T-helper 1 cell (primary cell): ENCODE measurements at regions not wholly inside any gene's neighbourhood (a gene's known extent, or its start where the extent isn't known, plus 50 kb on each side); places are given as distances from the start of the nearest gene placed in this dataset.

Experiments used
- DNase-seq, 5 donors: peaks; one replicate each; pipeline ENCODE4 v3.0.0-alpha.2; 2012 to 2020

DNA sequence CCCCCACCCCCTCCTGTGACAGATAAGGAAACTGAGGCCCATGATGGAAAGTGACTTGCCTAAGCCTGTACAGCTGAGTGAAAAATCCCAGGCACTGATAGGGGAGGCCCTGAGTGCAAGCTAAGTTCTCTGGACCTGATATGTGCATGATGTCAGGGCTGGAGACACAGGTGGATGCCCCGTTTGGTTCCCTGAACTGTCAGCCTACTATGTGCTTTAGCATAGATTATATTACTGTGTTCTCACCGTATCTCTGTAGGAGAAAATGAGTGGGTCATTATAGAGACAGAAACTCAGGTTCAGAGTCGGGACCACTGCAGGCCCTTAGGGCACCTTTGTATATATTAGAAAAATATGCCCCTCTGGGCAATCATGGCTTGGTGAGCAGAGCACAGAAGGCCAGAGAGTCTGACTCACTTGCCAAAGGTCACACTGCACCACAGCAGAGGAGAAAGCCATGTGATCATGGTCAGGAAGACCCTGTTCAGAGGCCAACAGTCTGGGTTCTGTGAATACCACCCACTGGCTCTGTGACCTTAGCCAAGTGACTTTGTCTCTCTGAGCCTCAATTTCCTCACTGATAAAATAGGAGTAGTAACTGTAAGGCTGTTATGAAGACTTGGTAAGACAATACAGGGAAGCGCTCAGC, 145.8 kb upstream of the WNT4 start:
- DNase-seq = no peak

DNA sequence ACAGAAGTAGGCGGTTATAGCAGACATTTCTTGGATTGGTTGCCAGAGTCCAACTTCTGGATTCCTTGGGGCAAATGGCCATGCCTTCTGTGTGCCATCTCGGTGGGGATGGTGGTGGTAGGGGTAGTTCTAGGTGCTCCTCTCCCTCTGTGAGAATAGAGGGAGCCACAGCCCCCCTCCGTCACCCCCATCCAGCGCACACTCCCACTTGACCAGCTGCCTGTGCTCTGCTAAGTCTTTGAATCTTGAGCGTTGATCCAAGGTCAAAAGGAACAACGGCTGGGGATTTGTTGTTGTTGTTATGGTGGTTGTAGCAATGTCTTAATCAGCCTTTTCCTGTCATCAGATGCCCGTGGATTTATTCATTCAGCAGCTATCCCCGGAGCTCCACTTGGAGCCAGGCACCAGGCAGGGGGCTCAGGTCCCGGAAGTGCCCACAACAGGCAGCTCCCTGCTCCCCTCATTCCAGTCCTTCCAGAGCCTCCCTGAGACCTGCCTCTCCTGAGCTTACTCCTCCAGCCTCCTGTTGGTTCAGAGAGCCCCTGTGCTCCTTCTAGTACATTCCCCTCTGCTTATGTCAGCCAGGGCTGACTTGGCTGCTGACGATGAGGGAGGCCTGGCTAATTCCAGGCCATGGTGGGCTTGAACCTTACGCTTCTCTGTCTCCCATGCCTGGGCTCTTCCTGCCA, 146.6 kb upstream of the WNT4 start:
- DNase-seq = no peak

DNA sequence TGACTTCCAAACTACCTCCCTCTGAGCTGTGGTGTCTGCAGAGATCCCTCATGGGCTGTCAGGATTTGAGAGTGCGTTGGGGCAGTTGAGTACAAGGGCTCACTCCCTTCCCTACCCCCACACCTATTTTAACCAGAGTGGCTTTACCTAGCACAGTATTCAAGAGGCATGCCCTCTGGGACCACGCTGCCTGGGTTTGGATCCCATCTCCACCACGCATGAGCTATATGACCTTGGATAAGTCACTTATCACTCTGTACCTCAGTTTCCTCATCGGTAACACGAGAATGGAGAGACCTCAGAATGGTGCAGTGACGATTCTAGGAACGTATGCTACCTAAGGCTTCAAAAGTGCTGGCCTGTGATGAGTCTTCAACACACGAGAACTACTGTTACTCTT, 147.3 kb upstream of the WNT4 start:
- DNase-seq = no peak

DNA sequence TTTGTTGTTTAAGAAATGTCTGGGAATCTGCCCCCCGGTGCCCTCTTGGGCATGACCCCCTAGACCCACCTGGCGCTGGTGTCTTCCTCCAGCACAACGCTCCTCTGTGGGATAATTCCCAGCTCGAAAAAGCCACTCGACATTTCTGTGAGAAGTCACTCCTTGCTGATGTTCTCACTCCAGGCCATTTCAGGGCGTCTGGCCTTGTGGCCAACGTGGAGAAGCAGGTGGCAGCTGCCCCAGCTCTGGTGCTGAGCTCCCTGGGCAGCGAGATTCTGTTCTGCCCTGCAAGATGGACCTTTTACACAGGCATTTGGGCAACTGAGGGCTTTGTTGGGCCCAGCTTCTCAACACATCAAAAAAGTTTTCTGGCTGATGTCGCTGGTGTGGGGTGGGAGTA, 147.7 kb upstream of the WNT4 start:
- no peak for DNase-seq

DNA sequence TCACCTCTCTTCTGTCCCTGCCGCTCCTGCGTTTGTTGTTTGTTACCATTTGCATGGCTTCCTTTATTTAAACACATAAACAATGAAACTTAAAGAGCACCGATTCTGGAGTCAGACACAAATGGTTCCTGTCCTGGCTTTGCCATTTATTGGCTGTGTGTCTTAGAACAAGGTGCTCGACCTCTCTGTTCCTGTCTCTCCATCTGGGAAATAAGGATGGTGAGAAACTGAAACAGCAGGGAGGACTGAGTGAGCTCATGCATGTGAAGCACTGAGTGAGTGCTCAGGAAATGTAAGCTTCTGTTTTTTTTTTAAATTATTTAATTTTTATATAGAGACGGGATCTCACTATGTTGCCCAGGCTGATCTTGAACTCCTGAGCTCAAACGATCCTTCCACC, 148.2 kb upstream of the WNT4 start:
- no peak for DNase-seq

DNA sequence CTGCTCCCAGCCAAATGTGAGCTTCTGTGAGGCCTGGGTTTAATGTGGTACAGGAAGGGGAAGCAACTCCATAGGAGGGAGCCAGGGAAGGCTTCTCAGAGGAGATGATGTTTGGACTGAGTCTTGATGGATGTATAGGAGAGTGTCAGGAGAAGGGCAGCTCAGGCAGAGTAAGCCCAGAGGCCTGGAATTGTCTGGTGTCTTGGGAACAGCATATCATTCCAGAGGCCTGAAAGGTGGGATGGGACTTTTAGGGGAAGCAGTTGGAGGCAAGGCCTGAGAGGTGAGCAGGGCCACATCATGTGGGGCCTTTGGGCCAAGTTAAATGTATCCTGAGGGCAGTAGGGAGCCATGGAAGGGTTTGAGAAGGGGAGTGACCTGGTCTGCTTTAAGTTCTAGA, 148.6 kb upstream of the WNT4 start:
- DNase-seq = no peak

DNA sequence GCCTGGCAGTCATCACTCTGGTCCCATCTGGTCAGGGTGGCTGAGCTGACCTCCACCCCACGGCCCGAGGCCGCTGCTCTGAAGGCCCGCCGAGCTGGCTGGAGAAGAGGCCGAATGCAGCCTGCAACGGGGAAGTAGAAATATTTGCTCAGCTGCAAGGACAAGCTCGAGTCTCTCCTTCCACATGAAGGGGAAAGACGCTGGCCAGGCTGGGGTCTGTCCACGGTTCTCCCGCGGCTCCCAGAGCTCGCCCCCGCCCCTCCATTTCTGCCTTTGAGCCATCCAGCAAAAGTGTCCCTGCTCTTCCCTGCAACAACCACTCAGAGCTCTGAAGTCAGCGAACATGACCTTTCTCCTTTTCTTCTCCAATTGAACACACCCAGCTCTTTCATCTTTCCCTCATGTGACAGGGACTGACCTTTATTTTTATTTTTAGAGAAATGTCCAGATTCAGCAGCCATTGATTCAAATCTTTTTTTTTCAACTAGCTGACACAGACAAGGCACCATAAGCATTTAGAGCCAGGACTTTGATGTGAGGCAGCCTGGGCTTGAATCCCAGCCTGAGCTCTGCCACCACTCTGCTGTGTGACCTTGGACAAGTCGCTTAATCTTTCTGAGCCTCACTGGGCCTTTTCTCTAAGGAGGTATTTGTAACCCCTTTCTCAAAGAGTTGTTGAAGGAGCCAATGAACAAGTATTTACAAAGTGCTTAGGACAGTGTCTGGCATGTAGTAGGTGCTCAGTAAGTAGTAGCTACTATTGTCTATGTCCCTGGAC, 149.3 kb upstream of the WNT4 start:
- DNase-seq = no peak

DNA sequence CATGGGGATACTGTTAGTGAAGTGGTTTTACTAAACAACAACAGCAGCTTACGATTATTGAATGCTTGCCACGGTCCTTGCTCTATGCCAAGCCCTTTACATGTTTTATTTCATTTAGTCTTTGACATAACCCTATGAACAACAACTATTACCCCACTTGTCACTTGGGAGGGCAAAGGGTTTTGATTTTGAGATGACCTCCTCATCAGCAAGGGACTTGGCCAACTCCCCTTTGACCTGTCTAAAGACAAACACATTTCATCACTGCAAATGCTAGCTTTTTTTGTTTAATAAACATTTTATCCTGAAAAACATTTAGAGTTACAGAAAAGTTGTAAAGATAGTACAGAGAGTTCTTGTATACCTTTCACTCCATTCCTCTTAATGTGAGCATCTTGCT, 152.5 kb upstream of the WNT4 start:
- no peak for DNase-seq

DNA sequence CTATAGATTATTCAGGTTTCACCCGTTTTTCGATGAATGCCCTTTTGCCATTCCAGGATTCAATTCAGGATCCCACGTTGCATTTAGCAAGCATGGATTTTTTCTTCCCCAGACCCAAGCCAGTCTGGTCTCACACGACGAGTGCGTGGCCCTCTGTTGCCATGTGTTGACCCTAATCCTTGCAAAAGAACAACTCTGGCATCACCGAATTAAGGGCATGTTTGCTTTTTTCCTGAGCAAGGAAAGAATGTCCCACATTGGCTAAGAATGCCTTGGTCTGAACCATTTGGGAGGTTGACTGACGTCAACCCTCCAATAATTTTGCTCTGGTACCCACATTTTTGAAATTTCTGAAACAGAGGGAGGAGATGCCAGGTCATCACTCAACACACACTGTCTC, 153.0 kb upstream of the WNT4 start:
- DNase-seq = no peak

DNA sequence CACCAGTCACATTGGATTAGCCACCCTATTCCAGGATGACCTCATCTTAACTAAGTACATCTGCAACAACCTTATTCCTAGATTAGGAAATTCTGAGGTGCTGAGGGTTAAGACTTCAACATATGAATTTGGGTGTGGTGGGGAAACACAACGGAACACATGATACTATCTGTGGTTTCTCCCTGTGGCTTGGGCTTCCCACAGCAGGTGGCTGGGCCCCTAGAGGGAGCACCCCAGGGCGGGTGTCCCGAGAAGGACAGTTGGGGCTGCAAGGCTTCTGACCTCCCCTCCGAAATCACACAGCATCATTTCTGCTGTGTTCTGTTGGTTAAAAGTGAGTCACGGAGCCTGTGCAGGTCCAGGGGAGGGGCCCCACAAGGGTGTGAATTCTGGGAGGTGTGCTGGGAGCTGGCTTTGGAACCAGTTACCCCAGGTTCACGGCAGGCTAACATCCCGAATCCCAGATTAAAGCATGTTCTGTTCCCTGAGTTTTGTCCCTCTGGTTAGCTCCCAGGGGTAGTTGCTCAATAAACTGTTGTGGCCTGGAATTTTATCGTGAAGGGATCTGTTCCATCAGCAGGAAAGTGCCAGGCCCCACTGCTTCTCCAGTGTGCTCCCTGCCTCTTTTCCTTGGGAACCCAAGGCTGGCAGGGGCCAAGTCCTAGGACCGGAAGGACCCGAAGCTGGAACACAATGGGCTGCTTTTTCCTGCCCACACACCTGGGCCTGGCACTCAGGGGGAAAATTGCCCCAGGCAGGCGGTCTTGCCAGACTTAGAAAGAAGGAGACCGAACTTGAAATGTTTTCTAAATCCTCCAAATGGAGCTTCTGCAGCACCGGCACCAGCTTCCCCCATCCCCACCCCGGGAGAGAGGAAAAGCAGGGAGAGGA, 154.0 kb upstream of the WNT4 start:
- no peak for DNase-seq

DNA sequence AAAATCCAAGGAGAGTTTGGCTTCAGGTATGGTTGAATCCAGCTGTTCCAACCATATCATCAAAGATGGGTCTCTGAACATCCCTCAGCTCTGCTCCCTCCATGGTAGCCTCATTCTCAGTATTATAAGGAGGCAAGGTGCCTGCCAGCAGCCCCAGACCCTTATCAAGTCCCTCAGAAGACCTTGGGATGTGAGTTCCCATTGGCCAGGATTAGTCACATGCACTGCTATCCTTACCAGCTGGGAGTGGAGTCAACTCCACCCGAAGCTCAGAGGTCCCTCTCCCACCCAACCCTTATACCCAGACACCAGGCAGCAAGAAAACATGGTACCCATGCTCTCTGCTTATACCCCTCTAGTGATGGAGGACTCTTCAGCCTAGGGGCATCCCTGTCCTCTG, 153.7 kb upstream of the ZBTB40 start:
- DNase-seq = no peak

DNA sequence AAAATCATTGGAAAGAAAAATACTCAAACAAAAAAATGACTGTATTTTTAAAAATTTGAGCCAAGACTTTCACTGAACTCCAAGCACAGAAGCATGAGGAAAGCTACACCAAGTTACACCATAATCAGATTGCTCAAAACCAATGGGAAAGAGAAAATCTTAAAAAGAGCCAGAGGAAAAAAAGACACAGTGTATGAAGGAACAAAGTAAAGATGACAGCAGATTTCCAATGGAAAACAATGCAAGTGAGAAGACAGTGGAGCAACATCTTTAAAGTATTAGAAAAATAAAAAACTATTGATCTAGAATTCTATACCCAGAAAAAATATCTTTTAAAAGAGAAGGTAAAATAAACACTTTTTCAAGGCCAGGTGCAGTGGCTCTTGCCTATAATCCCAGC, 147.8 kb upstream of the ZBTB40 start:
- no peak for DNase-seq

DNA sequence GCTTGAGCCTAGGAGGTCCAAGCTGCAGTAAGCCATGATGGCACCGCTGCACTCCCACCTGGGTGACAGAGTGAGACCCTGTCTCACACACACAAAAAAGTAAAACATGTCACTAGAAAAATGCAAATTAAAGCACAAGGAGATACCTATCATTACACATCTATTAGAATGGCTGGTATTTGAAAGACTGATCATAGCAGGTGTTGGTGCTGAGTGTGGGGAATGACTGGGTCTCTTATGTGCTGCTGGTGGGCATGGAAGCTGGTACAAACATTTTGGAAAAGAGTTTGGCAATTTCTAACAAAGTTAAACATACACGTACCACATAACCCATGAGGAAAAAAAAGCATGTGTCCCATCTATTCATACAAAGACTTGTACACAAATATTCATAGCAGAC, 142.1 kb upstream of the ZBTB40 start:
- DNase-seq = no peak

DNA sequence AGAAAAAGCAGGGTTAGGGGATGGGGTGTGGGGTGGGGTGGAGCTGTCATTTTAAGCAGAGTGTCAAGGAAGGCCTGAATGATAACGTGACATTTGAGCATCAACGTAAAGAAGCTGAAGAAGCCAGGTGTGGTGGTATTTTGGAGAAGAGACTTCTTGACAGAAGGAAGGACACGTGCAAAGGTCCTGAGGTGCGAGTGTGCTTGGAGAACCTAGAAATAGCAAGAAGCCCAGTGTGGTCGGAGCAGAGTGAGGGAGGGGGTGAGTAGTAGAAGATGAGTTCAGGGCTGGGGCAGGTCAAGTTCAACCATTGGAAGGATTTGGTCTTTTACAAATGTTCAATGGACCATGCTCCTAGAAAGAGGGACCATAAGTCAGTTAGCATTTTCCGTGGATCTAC, 140.2 kb upstream of the ZBTB40 start:
- DNase-seq = no peak

DNA sequence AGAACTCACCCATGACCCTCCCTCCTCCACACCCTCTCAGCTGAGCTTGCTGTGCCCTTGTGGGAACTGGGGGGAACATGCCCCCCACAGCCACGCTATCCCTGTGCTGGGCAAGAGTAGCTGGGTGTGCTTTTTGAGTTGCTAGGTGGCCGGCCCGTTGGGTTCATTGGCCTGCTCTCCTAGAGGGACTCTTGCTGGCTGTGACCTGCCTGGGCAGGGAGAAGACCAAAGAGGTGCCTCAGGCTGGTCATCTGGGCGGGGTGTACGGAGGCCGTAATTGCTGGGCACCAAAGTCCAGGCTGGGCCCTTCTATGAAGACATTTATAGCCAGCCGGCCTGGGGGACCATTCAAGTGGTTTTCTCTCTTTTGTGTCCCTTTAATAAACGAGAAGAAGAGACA, 138.3 kb upstream of the ZBTB40 start:
- DNase-seq = no peak

DNA sequence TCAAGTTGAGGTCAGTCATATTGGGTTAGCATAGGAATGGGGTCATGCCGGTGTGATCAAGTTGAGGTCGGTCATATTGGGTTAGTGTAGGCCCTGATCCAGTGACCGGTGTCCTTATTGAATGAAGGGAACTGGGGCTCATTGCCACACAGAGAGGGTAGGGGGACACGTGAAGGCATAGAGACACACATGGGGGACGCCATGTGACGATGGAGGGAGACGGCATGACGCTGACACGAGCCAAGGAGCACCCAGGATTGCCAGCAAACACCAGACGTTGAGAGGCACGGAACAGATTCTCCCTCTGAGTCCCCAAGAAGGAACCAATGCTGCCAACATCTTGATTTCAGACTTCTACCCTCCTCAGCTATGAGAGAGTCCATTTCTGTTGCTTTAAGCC, 136.9 kb upstream of the ZBTB40 start:
- DNase-seq = no peak

DNA sequence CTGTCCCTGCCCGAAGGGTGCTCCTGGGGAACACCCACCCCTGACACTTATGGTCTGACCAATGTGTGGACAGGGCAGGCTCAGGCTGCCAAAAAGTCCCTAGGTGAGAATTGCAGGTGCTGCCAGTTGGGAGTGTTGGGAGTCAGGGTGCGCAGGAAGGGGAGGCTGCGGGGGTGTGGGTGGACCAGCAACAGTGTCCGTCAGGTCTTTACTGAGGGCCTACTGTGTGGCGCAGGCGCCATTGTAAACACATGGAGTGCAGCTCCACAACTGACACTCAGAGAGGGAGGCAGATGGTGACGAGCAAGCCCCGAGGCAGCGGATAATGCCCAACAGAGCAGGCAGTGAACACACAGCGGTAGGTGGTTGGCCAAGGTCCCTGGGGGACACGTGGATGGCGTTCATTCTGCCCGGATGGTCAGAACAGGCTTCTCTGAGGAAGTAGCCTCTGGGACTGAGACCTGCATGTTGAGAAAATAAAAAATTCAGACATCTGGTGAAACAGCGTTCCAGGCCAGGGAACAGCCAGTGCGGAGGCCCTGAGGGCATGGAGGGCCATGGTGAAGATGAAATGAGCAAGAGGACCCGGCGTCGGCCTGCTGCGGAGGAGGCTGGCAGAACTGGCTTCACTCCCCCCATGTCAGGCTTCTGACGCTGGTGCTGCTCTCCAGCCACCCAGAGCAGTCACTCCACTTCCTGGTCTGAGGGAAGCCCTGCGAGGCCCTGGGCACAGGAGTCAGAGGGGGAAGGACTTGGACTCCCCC, 136.2 kb upstream of the ZBTB40 start:
- DNase-seq = no peak

DNA sequence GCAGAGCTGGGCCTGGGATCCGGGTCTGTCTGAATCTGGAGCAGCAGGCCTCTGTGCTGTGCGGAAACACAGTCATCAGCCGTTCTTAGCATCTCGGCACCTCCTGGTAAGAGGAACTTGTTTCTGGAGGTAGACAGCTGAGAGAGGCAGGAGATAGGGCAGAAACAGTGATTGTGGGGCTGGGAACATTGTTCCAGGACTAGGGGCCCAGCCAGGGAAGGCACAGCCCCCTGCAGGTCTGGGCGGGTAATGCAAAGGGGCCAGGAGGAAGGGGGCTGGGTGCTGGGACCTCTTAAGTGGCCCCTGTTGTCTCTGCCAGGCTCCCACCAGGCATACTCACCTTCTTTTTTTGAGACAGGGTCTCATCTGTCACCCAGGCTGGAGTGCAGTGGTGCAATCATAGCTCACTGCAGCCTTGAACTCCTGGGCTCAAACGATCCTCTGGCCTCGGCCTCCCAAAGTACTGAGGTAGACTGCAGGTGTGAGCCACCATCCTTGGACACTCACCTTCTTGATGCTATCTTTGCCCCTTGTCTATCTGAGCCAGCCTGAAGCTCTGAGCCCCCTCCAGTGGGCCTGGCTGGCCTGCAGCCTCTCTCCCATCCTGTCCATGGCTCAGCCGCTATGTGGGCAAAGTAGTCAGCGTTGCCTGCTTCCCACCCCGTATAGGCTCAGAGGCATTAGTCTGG, 134.3 kb upstream of the ZBTB40 start:
- no peak for DNase-seq

DNA sequence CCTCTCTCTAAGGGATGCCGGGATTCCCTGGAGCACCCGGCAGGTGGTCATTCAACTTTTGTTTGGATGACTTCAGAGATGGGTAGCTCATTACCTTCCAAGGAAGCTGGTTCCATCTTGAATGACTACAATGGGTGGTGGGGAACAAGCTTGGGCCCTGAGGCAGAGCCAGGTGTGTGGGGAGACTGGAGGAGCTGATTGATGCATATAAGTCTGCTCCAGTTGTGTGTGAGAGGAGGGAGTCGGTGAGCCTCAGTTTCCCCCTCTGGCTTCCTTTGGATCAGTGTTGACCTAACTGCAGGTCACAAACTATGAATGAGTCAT, 133.8 kb upstream of the ZBTB40 start:
- no peak for DNase-seq

DNA sequence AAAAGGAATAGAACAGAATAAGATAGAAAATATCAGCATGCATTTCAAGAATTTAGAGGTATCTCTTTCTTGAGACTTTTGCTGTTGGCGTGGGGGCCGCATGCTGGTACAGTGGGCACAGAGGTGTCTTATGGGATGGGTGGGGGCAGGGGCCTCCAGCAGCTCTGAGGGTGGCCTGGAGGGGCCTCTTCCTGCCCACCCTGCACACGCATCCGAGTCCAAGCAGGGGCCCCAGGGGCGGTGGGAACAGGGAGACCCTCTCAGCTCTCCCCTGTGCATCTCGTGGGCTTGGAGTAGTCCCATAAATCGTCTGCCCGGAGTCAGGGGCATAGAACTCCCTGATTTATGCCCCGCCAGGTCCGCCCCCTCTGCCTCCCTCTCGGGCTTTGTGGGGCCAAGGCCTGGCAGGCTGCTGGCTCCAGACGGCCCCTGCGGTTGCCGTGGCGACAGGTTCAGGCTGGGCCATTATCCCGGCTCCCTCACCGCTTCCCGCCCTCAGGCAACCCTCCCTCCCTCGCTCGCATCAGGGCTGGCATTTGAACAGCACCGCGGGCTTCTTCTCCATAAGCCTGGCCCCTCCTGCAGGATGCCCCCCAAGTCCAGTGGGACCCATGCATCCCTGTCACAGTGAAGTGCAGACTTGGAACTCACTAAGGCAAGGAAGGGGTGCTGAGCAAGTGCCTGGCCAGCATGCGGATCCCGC, 133.2 kb upstream of the ZBTB40 start:
- DNase-seq = no peak

DNA sequence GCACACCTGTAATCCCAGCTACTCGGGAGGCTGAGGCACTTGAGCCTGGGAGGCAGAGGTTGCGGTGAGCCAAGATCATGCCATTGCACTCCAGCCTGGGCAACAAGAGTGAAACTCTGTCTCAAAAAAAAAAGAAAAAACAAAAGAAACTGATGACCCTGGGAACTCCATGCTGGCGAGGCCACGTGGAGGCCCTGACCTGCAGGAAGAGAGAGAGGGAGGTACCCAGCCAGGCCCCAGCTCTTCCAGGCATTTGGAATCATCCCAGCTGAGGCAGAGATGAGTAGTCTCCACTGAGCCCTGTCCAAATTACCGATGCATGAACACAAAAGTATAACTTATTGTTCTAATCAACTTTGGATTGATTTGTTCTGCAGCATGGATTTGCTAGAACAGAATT, 132.0 kb upstream of the ZBTB40 start:
- DNase-seq = no peak
